ENCODE measurements at regions not wholly inside any gene's neighbourhood (a gene's known extent, or its start where the extent isn't known, plus 50 kb on each side); places are given as distances from the start of the nearest gene placed in this dataset.

- TF ChIP-seq CTCF (conservative IDR thresholded peaks at IDR 0.05) (no peak), EZH2 (IDR thresholded peaks at IDR 0.05; ENCODE audit: low read depth) (no peak)
Measured at GRCh38 chr3:145448436-145448835, 712.5 kb downstream of the PLOD2 start.

Measured in PC-9 (cell line).